CD14-positive monocyte (primary cell): ENCODE measurements at regions not wholly inside any gene's neighbourhood (a gene's known extent, or its start where the extent isn't known, plus 50 kb on each side); places are given as distances from the start of the nearest gene placed in this dataset.
"Not testable (repeated sequence)": the region's sequence is repeated elsewhere in the genome, so short reads cannot be mapped to it uniquely, and the experiment has no call there.

Source experiments
- DNase-seq, 3 donors: peaks; one replicate each; pipeline ENCODE4 v3.0.0-alpha.2; 2011 to 2022
- H2AFZ ChIP-seq: 2 replicates; pipeline ENCODE4 v1.6.0; 2012; ENCODE audit warnings: mild to moderate bottlenecking, low read depth, low read length, inconsistent platforms; ENCODE audit not compliant: insufficient read depth, poor library complexity, severe bottlenecking
- H3K27ac ChIP-seq, 2 donors: 1 replicate in 1 of 2; 2 replicates in 1 of 2; pipeline ENCODE4 v1.5.1; 2012 to 2013; ENCODE audit warnings: low read length in 2 of 2, control low read depth in 1 of 2, inconsistent platforms in 1 of 2, low read depth in 1 of 2, mild to moderate bottlenecking in 1 of 2
- H3K27me3 ChIP-seq, 2 donors: one replicate each; pipeline versions ENCODE4 v1.6.0 to v1.6.1; 2011 to 2013; ENCODE audit warnings: low read length in 2 of 2; ENCODE audit not compliant: control insufficient read depth in 2 of 2, insufficient read depth in 2 of 2
- H3K36me3 ChIP-seq, 2 donors: replicated peaks in 1 of 2; 1 replicate in 1 of 2; 2 replicates in 1 of 2; pipeline versions ENCODE4 v1.5.1 to v1.6.1; 2012 to 2013; ENCODE audit warnings: low read length in 2 of 2, control low read depth in 1 of 2, inconsistent platforms in 1 of 2, mild to moderate bottlenecking in 1 of 2; ENCODE audit not compliant: insufficient read depth in 2 of 2, control insufficient read depth in 1 of 2
- H3K4me1 ChIP-seq, 2 donors: 1 replicate in 1 of 2; 2 replicates in 1 of 2; pipeline versions ENCODE4 v1.5.1 to v1.6.1; 2012 to 2013; ENCODE audit warnings: low read length in 2 of 2, control low read depth in 1 of 2, inconsistent platforms in 1 of 2, mild to moderate bottlenecking in 1 of 2, moderate library complexity in 1 of 2; ENCODE audit not compliant: insufficient read depth in 2 of 2, control insufficient read depth in 1 of 2
- H3K4me2 ChIP-seq: replicated peaks from 2 replicates; pipeline ENCODE3; 2012; ENCODE audit warnings: low read length, moderate library complexity, mild to moderate bottlenecking; ENCODE audit not compliant: poor library complexity, severe bottlenecking; ENCODE audit errors: extremely low read depth
- H3K4me3 ChIP-seq, 3 experiments: fragments of 200-600 bp in 1 of 3; sonication (generic) in 1 of 3; replicated peaks in 1 of 3; 1 replicate in 2 of 3; 2 replicates in 1 of 3; pipeline ENCODE4 v1.5.1; 2011 to 2013; ENCODE audit warnings: low read length in 3 of 3, mild to moderate bottlenecking in 3 of 3, control low read depth in 2 of 3, low read depth in 2 of 3, inconsistent platforms in 1 of 3, moderate library complexity in 1 of 3
- H3K79me2 ChIP-seq: 2 replicates; pipeline ENCODE4 v1.6.0; 2012; ENCODE audit warnings: mild to moderate bottlenecking, control low read depth, inconsistent platforms, low read length, moderate library complexity; ENCODE audit not compliant: insufficient read depth
- H3K9ac ChIP-seq: 2 replicates; pipeline ENCODE4 v1.6.0; 2017; ENCODE audit warnings: low read length, mild to moderate bottlenecking; ENCODE audit not compliant: insufficient read depth, poor library complexity, severe bottlenecking
- H3K9me3 ChIP-seq, 2 donors: replicated peaks in 1 of 2; 1 replicate in 1 of 2; 2 replicates in 1 of 2; pipeline versions ENCODE4 v1.5.1 to v1.6.1; 2012 to 2013; ENCODE audit warnings: low read length in 2 of 2, control low read depth in 1 of 2; ENCODE audit not compliant: control insufficient read depth in 1 of 2, insufficient read depth in 1 of 2
- H4K20me1 ChIP-seq: 2 replicates; pipeline ENCODE4 v1.6.0; 2012; ENCODE audit warnings: mild to moderate bottlenecking, low read length, control low read depth, moderate library complexity; ENCODE audit not compliant: insufficient read depth
- H3K27ac Mint-ChIP-seq, 7 donors: one replicate each; pipeline ENCODE4 v1.8.0; 2020; ENCODE audit warnings: mild to moderate bottlenecking in 7 of 7, mixed read lengths in 7 of 7, moderate library complexity in 6 of 7, inconsistent platforms in 2 of 7
- H3K27me3 Mint-ChIP-seq, 3 donors: one replicate each; pipeline ENCODE4 v1.8.0; 2021 to 2022; ENCODE audit warnings: low read depth in 3 of 3, mild to moderate bottlenecking in 3 of 3, mixed read lengths in 3 of 3, moderate library complexity in 3 of 3, inconsistent platforms in 1 of 3
- H3K36me3 Mint-ChIP-seq, 2 donors: one replicate each; pipeline ENCODE4 v1.8.0; 2020; ENCODE audit warnings: mixed read lengths in 2 of 2, inconsistent platforms in 1 of 2, mild to moderate bottlenecking in 1 of 2
- H3K4me1 Mint-ChIP-seq: one replicate; pipeline ENCODE4 v1.8.0; 2020; ENCODE audit warnings: mild to moderate bottlenecking, mixed read lengths
- H3K4me3 Mint-ChIP-seq, 2 donors: one replicate each; pipeline ENCODE4 v1.8.0; 2020; ENCODE audit warnings: mild to moderate bottlenecking in 2 of 2, mixed read lengths in 2 of 2, moderate library complexity in 1 of 2
- H3K9me3 Mint-ChIP-seq, 7 donors: one replicate each; pipeline ENCODE4 v1.8.0; 2020 to 2022; ENCODE audit warnings: mixed read lengths in 7 of 7, mild to moderate bottlenecking in 6 of 7, moderate library complexity in 6 of 7, inconsistent platforms in 2 of 7
- CTCF ChIP-seq: fragments of 200-600 bp; IDR thresholded peaks from one replicate; pipeline ENCODE4 v1.8.0; 2022; ENCODE audit warnings: antibody characterized with exemption, mild to moderate bottlenecking
- whole genome bisulfite sequencing: methylation state at CpG from one replicate; pipeline ENCODE4 v1.1.5; 2013; ENCODE audit warnings: missing lambda C conversion rate; ENCODE audit not compliant: insufficient coverage; 5-methylcytosine and 5-hydroxymethylcytosine counted together
- intact Hi-C, 2 donors: fragments of 100-400 bp; cut with micrococcal nuclease; formaldehyde crosslinking; loops; one replicate each; pipeline versions ENCODE4 v1.15.0 to v1.15.1; 2023

GRCh38 chr10:105729428-105729827 lies 1088.3 kb downstream of the SORCS3 start:
- no peak overlapping the region for H3K27ac ChIP-seq
- H3K9me3 ChIP-seq = peaks cover 0 to 9% of the 10 kb centered on the region in 2 donors
- H3K79me2 ChIP-seq = no peaks in the 10 kb centered on the region
- no peak overlapping the region for H3K9ac ChIP-seq
- H2AFZ ChIP-seq = no peak overlapping the region
- H3K4me3 ChIP-seq = no peak overlapping the region
- no peak for TF ChIP-seq CTCF
- H3K4me2 ChIP-seq = no peak overlapping the region
- no peaks in the 10 kb centered on the region for H3K36me3 ChIP-seq
- H4K20me1 ChIP-seq = no peaks in the 10 kb centered on the region
- Mint-ChIP-seq H3K4me3 (no peak overlapping the region), H3K4me1 (no peaks in the 10 kb centered on the region), H3K36me3 (no peaks in the 10 kb centered on the region), H3K9me3 (peaks cover 0 to 14% (median 8%) of the 10 kb centered on the region in 7 donors), H3K27ac (no peak overlapping the region), H3K27me3 (peaks cover 0 to 2% (median 0%) of the 10 kb centered on the region in 3 donors)
- H3K4me1 ChIP-seq = no peaks in the 10 kb centered on the region
- no peaks in the 10 kb centered on the region for H3K27me3 ChIP-seq
- intact Hi-C loops = no loop called here
- no peak for DNase-seq
- no CpG with 5 or more reads among the region's 1 CpG for WGBS

GRCh38 chr10:105727586-105727985 lies 1086.5 kb downstream of the SORCS3 start:
- H3K4me3 Mint-ChIP-seq, H3K36me3 ChIP-seq, H3K27ac Mint-ChIP-seq, H3K9me3 ChIP-seq, H3K27me3 ChIP-seq, H3K36me3 Mint-ChIP-seq, H3K4me3 ChIP-seq, H3K4me1 ChIP-seq, H3K27me3 Mint-ChIP-seq, H3K79me2 ChIP-seq, DNase-seq, H4K20me1 ChIP-seq, H2AFZ ChIP-seq, H3K4me1 Mint-ChIP-seq, H3K27ac ChIP-seq, H3K4me2 ChIP-seq, intact Hi-C loops, H3K9ac ChIP-seq: not testable (repeated sequence)
- WGBS = 67% methylated on average over 1 of the region's 2 CpGs
- peaks cover 0 to 10% (median 7%) of the 10 kb centered on the region in 7 donors for H3K9me3 Mint-ChIP-seq
